Caco-2 (cell line): ENCODE measurements at regions not wholly inside any gene's neighbourhood (a gene's known extent, or its start where the extent isn't known, plus 50 kb on each side); places are given as distances from the start of the nearest gene placed in this dataset.

Experiments used
- BruUV-seq: library from RNA; stranded (reverse); fragments of 400-500 nt; replicated peaks from 2 replicates; lab custom pipeline; 2021; lab: Mats Ljungman, UMichigan
- CTCF ChIA-PET: fragments of 300-600 bp; sonication (Branson Sonifier 250); formaldehyde crosslinking; loops from one replicate; lab custom pipeline; 2022; ENCODE audit warnings: antibody characterized with exemption; lab: Charles Lee
- POLR2A ChIA-PET: fragments of 300-600 bp; sonication (Branson Sonifier 250); formaldehyde crosslinking; loops from one replicate; lab custom pipeline; 2022; ENCODE audit warnings: antibody characterized with exemption; lab: Charles Lee
- DNase-seq, 2 experiments: peaks; one replicate each; pipeline versions ENCODE4 v3.0.0 to v3.0.0-alpha.2; 2020 to 2022
- H3K27me3 ChIP-seq: replicated peaks from 2 replicates; pipeline ENCODE4 v1.6.0; 2011; ENCODE audit warnings: low read length; ENCODE audit not compliant: control insufficient read depth, insufficient read depth
- H3K36me3 ChIP-seq: 2 replicates; pipeline ENCODE4 v1.5.1; 2011; ENCODE audit warnings: low read length; ENCODE audit not compliant: control insufficient read depth, insufficient read depth
- H3K4me1 ChIP-seq: fragments of 250-450 bp; sonication (Bioruptor Pico); 2 replicates; pipeline ENCODE4 v1.5.1; 2020; ENCODE audit warnings: mild to moderate bottlenecking
- H3K4me3 ChIP-seq: 2 replicates; pipeline ENCODE4 v1.5.1; 2011; ENCODE audit warnings: low read depth, mild to moderate bottlenecking, control low read depth, low read length
- H3K9me3 ChIP-seq: fragments of 250-450 bp; sonication (Bioruptor Pico); 2 replicates; pipeline ENCODE4 v1.5.1; 2020; ENCODE audit warnings: mild to moderate bottlenecking, moderate library complexity
- H3K27ac Mint-ChIP-seq: one replicate; pipeline ENCODE4 v1.8.0; 2022; ENCODE audit warnings: mixed read lengths; ENCODE audit not compliant: unreplicated experiment
- H3K27me3 Mint-ChIP-seq: one replicate; pipeline ENCODE4 v1.8.0; 2022; ENCODE audit warnings: mixed read lengths; ENCODE audit not compliant: insufficient read depth, unreplicated experiment
- H3K36me3 Mint-ChIP-seq: one replicate; pipeline ENCODE4 v1.8.0; 2022; ENCODE audit warnings: mild to moderate bottlenecking, mixed read lengths; ENCODE audit not compliant: insufficient read depth, unreplicated experiment
- H3K4me1 Mint-ChIP-seq: one replicate; pipeline ENCODE4 v1.8.0; 2022; ENCODE audit warnings: low read depth, mixed read lengths; ENCODE audit not compliant: unreplicated experiment
- H3K4me3 Mint-ChIP-seq: one replicate; pipeline ENCODE4 v1.8.0; 2022; ENCODE audit warnings: mild to moderate bottlenecking, moderate library complexity, mixed read lengths; ENCODE audit not compliant: unreplicated experiment
- H3K9me3 Mint-ChIP-seq: one replicate; pipeline ENCODE4 v1.8.0; 2022; ENCODE audit warnings: mixed read lengths; ENCODE audit not compliant: unreplicated experiment
- CTCF ChIP-seq, 2 experiments: fragments of 200-600 bp in 1 of 2; IDR thresholded peaks; 1 replicate in 1 of 2; 2 replicates in 1 of 2; pipeline versions ENCODE4 v1.5.1 to v1.8.0; 2011 to 2022; ENCODE audit warnings: antibody characterized with exemption in 1 of 2, control low read depth in 1 of 2, inconsistent platforms in 1 of 2, low read depth in 1 of 2, low read length in 1 of 2, mild to moderate bottlenecking in 1 of 2, moderate library complexity in 1 of 2; ENCODE audit not compliant: insufficient read depth in 1 of 2, severe bottlenecking in 1 of 2, unreplicated experiment in 1 of 2
- intact Hi-C: fragments of 100-400 bp; cut with micrococcal nuclease; formaldehyde crosslinking; loops from one replicate; pipeline ENCODE4 v1.10.0; 2022; ENCODE audit not compliant: unreplicated experiment

- no peaks in the 10 kb centered on the region for H3K9me3 ChIP-seq
- no peaks in the 10 kb centered on the region for H3K4me1 ChIP-seq
- no peaks in the 10 kb centered on the region for H3K27me3 ChIP-seq
- no peak for TF ChIP-seq CTCF (IDR thresholded peaks at IDR 0.05; ENCODE audit: insufficient read depth in 1 of 2, low read depth in 1 of 2, low read length in 1 of 2, severe bottlenecking in 1 of 2, unreplicated experiment in 1 of 2)
- DNase-seq, result no peak
- intact Hi-C loops, result no loop called here
- Mint-ChIP-seq H3K27ac (no peak overlapping the region), H3K4me3 (no peak overlapping the region), H3K27me3 (no peaks in the 10 kb centered on the region), H3K36me3 (no peaks in the 10 kb centered on the region), H3K9me3 (no peaks in the 10 kb centered on the region), H3K4me1 (no peaks in the 10 kb centered on the region)
- H3K4me3 ChIP-seq, result no peak overlapping the region
- ChIA-PET CTCF (no interaction called here), POLR2A (no interaction called here)
- no peaks in the 10 kb centered on the region for H3K36me3 ChIP-seq
- BruUV-seq, result no TSS peak
Measured at GRCh38 chr4:23697722-23698121, 192.1 kb downstream of the PPARGC1A start.

GRCh38 chr4:23697001-23697528, 192.8 kb downstream of the PPARGC1A start:
- H3K27me3 Mint-ChIP-seq, result no peaks in the 10 kb centered on the region
- no peak overlapping the region for H3K27ac Mint-ChIP-seq
- Histone ChIP-seq H3K4me3 (no peak overlapping the region), H3K9me3 (no peaks in the 10 kb centered on the region), H3K27me3 (no peaks in the 10 kb centered on the region), H3K36me3 (no peaks in the 10 kb centered on the region), H3K4me1 (no peaks in the 10 kb centered on the region)
- CTCF ChIA-PET, result no interaction called here
- no peak overlapping the region for H3K4me3 Mint-ChIP-seq
- POLR2A ChIA-PET, result no interaction called here
- H3K9me3 Mint-ChIP-seq, result no peaks in the 10 kb centered on the region
- no peak for DNase-seq
- no peaks in the 10 kb centered on the region for H3K36me3 Mint-ChIP-seq
- no peaks in the 10 kb centered on the region for H3K4me1 Mint-ChIP-seq
- no TSS peak for BruUV-seq
- no peak for TF ChIP-seq CTCF (IDR thresholded peaks at IDR 0.05; ENCODE audit: insufficient read depth in 1 of 2, low read depth in 1 of 2, low read length in 1 of 2, severe bottlenecking in 1 of 2, unreplicated experiment in 1 of 2)
- intact Hi-C loops, result no loop called here

- no peaks in the 10 kb centered on the region for H3K4me1 ChIP-seq
- no TSS peak for BruUV-seq
- no peaks in the 10 kb centered on the region for H3K36me3 Mint-ChIP-seq
- TF ChIP-seq CTCF (IDR thresholded peaks at IDR 0.05; ENCODE audit: insufficient read depth in 1 of 2, low read depth in 1 of 2, low read length in 1 of 2, severe bottlenecking in 1 of 2, unreplicated experiment in 1 of 2), result no peak
- POLR2A ChIA-PET, result no interaction called here
- no peaks in the 10 kb centered on the region for H3K4me1 Mint-ChIP-seq
- H3K9me3 Mint-ChIP-seq, result peaks cover 22% of the 10 kb centered on the region
- H3K4me3 Mint-ChIP-seq, result no peak overlapping the region
- intact Hi-C loops, result no loop called here
- CTCF ChIA-PET, result no interaction called here
- no peak overlapping the region for H3K4me3 ChIP-seq
- H3K27me3 ChIP-seq, result no peaks in the 10 kb centered on the region
- no peak for DNase-seq
- no peaks in the 10 kb centered on the region for H3K36me3 ChIP-seq
- no peak overlapping the region for H3K27ac Mint-ChIP-seq
- H3K27me3 Mint-ChIP-seq, result no peaks in the 10 kb centered on the region
- H3K9me3 ChIP-seq, result no peaks in the 10 kb centered on the region
Measured at GRCh38 chr4:23686169-23686897, 203.5 kb downstream of the PPARGC1A start.
